GM23338 (cell line): ENCODE measurements at regions not wholly inside any gene's neighbourhood (a gene's known extent, or its start where the extent isn't known, plus 50 kb on each side); places are given as distances from the start of the nearest gene placed in this dataset.

ENCODE experiments used
- ATAC-seq: fragments of 200-7000 bp; cut with Tn5 transposase; 3 replicates; pipeline ENCODE4 v1.9.1; 2020
- DNase-seq: peaks from one replicate; pipeline ENCODE4 v3.0.0-alpha.2; 2015; ENCODE audit warnings: low spot score
- H2AFZ ChIP-seq: fragments of 200-600 bp; sonication (generic); 2 replicates; pipeline ENCODE4 v1.8.0; 2016; ENCODE audit warnings: antibody characterized with exemption, mild to moderate bottlenecking, moderate library complexity
- H3F3A ChIP-seq: fragments of 200-600 bp; sonication (generic); replicated peaks from 2 replicates; pipeline ENCODE4 v1.8.0; 2017; ENCODE audit warnings: antibody characterized with exemption, mixed run types, low read depth
- H3K27ac ChIP-seq: fragments of 200-600 bp; sonication (generic); 2 replicates; pipeline ENCODE4 v1.6.1; 2016; ENCODE audit warnings: low read depth
- H3K27me3 ChIP-seq: fragments of 200-600 bp; sonication (generic); 2 replicates; pipeline ENCODE4 v1.8.0; 2016; ENCODE audit warnings: mild to moderate bottlenecking, mixed run types, moderate library complexity; ENCODE audit not compliant: insufficient read depth
- H3K36me3 ChIP-seq: fragments of 200-600 bp; sonication (generic); 2 replicates; pipeline ENCODE4 v1.8.0; 2016; ENCODE audit warnings: mild to moderate bottlenecking; ENCODE audit not compliant: insufficient read depth
- H3K4me1 ChIP-seq: fragments of 200-600 bp; sonication (generic); 2 replicates; pipeline ENCODE4 v1.8.0; 2016; ENCODE audit warnings: mild to moderate bottlenecking, moderate library complexity; ENCODE audit not compliant: insufficient read depth
- H3K4me2 ChIP-seq: fragments of 200-600 bp; sonication (generic); 2 replicates; pipeline ENCODE4 v1.7.1; 2017; ENCODE audit warnings: mixed run types
- H3K4me3 ChIP-seq: fragments of 200-600 bp; sonication (generic); 2 replicates; pipeline ENCODE4 v1.6.1; 2016; ENCODE audit warnings: mixed run types
- H3K79me2 ChIP-seq: fragments of 200-600 bp; sonication (generic); replicated peaks from 2 replicates; pipeline ENCODE4 v1.8.0; 2017; ENCODE audit warnings: mild to moderate bottlenecking; ENCODE audit not compliant: insufficient read depth
- H3K9me2 ChIP-seq: fragments of 200-600 bp; sonication (generic); 2 replicates; pipeline ENCODE4 v1.8.0; 2017; ENCODE audit not compliant: insufficient read depth
- H4K20me1 ChIP-seq: fragments of 200-600 bp; sonication (generic); replicated peaks from 2 replicates; pipeline ENCODE4 v1.8.0; 2017; ENCODE audit warnings: mild to moderate bottlenecking; ENCODE audit not compliant: insufficient read depth
- H3K27ac Mint-ChIP-seq: 2 replicates; pipeline ENCODE4 v1.8.0; 2020; ENCODE audit warnings: inconsistent platforms, mild to moderate bottlenecking, moderate library complexity, mixed read lengths
- H3K27me3 Mint-ChIP-seq: 3 replicates; pipeline ENCODE4 v1.8.0; 2022; ENCODE audit warnings: low read depth, mild to moderate bottlenecking, moderate library complexity, mixed read lengths, inconsistent platforms; ENCODE audit not compliant: insufficient read depth, poor library complexity
- H3K36me3 Mint-ChIP-seq: 3 replicates; pipeline ENCODE4 v1.8.0; 2021; ENCODE audit warnings: low read depth, mild to moderate bottlenecking, inconsistent platforms, moderate library complexity, mixed read lengths
- H3K4me1 Mint-ChIP-seq: 3 replicates; pipeline ENCODE4 v1.8.0; 2020; ENCODE audit warnings: mild to moderate bottlenecking, inconsistent platforms, mixed read lengths
- H3K4me3 Mint-ChIP-seq: 3 replicates; pipeline ENCODE4 v1.8.0; 2021; ENCODE audit warnings: moderate library complexity, mild to moderate bottlenecking, inconsistent platforms, mixed read lengths
- H3K9me3 Mint-ChIP-seq: 3 replicates; pipeline ENCODE4 v1.8.0; 2020; ENCODE audit warnings: moderate library complexity, mild to moderate bottlenecking, inconsistent platforms, mixed read lengths
- CTCF ChIP-seq, 2 experiments: fragments of 200-600 bp in 1 of 2; sonication (generic) in 1 of 2; conservative IDR thresholded peaks; 2 replicates each; pipeline versions ENCODE4 v1.5.1 to v1.6.1; 2016 to 2017; ENCODE audit warnings: antibody characterized with exemption in 2 of 2, low read depth in 2 of 2, mild to moderate bottlenecking in 2 of 2, moderate library complexity in 1 of 2
- EZH2 ChIP-seq: fragments of 200-600 bp; sonication (generic); IDR thresholded peaks from one replicate; pipeline ENCODE4 v1.8.0; 2017; ENCODE audit warnings: antibody characterized with exemption, mild to moderate bottlenecking, low read depth; ENCODE audit not compliant: unreplicated experiment
- POLR2AphosphoS5 ChIP-seq: IDR thresholded peaks from 2 replicates; pipeline ENCODE4 v1.6.1; 2016; ENCODE audit warnings: antibody characterized with exemption, low read depth
- ZNF331 ChIP-seq: fragments of 250-450 bp; sonication (Bioruptor Pico); IDR thresholded peaks from 2 replicates; pipeline ENCODE4 v1.5.0; 2020; ENCODE audit warnings: low read depth, mild to moderate bottlenecking, moderate library complexity
- ZNF462 ChIP-seq: fragments of 250-450 bp; sonication (Bioruptor Pico); IDR thresholded peaks from 2 replicates; pipeline ENCODE4 v1.5.0; 2020; ENCODE audit warnings: mild to moderate bottlenecking, moderate library complexity
- TF ChIP-seq, protein P1 (sequence below): IDR thresholded peaks from 2 replicates; pipeline ENCODE4 v1.6.1; 2016; ENCODE audit warnings: antibody characterized with exemption

DNA sequence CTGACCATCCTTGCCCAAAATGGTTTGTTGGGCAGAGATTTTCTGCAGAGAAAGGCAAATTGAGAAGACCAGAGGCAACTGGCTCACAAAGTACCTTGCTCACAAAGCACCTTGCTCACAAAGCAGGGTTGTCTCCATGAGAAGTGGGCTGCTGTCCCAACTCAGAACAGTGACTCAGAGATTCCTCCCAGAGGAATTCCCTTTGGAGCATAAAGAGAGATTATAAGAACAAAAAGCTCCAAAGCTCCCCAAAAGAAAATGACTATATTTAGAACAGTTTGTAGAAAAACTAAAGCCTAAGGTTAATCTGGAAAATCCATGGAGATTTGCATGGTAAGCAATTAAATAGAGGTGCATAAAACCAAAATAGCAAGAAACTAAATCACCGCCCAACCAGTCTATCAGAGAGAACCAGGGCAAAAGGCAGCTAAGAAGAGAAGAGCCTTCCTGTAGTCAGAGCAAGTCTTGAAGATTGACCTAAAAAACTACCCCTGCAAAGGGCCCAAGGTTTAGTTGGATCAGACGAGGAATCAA is 731.4 kb downstream of the FAT4 start (continued):
- TF ChIP-seq ZNF462 (CRISPR knock-in tag) (no peak), EZH2 (no peak), ZNF331 (CRISPR knock-in tag) (no peak), POLR2AphosphoS5 (no peak)
- TF ChIP-seq, protein P1, sequence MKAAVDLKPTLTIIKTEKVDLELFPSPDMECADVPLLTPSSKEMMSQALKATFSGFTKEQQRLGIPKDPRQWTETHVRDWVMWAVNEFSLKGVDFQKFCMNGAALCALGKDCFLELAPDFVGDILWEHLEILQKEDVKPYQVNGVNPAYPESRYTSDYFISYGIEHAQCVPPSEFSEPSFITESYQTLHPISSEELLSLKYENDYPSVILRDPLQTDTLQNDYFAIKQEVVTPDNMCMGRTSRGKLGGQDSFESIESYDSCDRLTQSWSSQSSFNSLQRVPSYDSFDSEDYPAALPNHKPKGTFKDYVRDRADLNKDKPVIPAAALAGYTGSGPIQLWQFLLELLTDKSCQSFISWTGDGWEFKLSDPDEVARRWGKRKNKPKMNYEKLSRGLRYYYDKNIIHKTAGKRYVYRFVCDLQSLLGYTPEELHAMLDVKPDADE: no peak

GRCh38 chr4:126047114-126047513 is 732.4 kb downstream of the FAT4 start:
- ATAC-seq: no peak

More at GRCh38 chr4:126047114-126047513, 732.4 kb downstream of the FAT4 start:
- Mint-ChIP-seq H3K9me3 (no peaks in the 10 kb centered on the region), H3K27ac (no peak overlapping the region), H3K4me1 (no peaks in the 10 kb centered on the region), H3K27me3 (no peaks in the 10 kb centered on the region), H3K36me3 (no peaks in the 10 kb centered on the region), H3K4me3 (no peak overlapping the region)
- Histone ChIP-seq H3F3A (no peaks in the 10 kb centered on the region), H2AFZ (no peak overlapping the region), H3K4me2 (no peak overlapping the region), H3K27me3 (no peaks in the 10 kb centered on the region), H3K79me2 (no peaks in the 10 kb centered on the region), H3K27ac (no peak overlapping the region), H3K4me1 (no peaks in the 10 kb centered on the region), H4K20me1 (no peaks in the 10 kb centered on the region), H3K9me2 (no peaks in the 10 kb centered on the region), H3K36me3 (no peaks in the 10 kb centered on the region), H3K4me3 (no peak overlapping the region)
- DNase-seq: no peak
- no peak for TF ChIP-seq CTCF (conservative IDR thresholded peaks at IDR 0.05; ENCODE audit: low read depth in 2 of 2)
